Central memory CD8-positive, alpha-beta T cell (primary cell): ENCODE measurements at regions not wholly inside any gene's neighbourhood (a gene's known extent, or its start where the extent isn't known, plus 50 kb on each side); places are given as distances from the start of the nearest gene placed in this dataset.

ENCODE experiments used
- ATAC-seq: fragments of 150-1000 bp; cut with Tn5 transposase; replicated peaks from 2 replicates; pipeline ENCODE4 v1.10.0; 2022; ENCODE audit warnings: mild to moderate bottlenecking, moderate FRiP score, moderate number of reproducible peaks; ENCODE audit not compliant: poor library complexity, severe bottlenecking; ENCODE audit errors: extremely low read depth
- DNase-seq, 2 donors: peaks; one replicate each; pipeline ENCODE4 v3.0.0; 2021; ENCODE audit warnings: low spot score in 2 of 2
- H3K27ac Mint-ChIP-seq: one replicate; pipeline ENCODE4 v1.8.0; 2022; ENCODE audit warnings: low read depth, mild to moderate bottlenecking, moderate library complexity, mixed read lengths
- H3K27me3 Mint-ChIP-seq: one replicate; pipeline ENCODE4 v1.8.0; 2022; ENCODE audit warnings: mixed read lengths
- H3K36me3 Mint-ChIP-seq: one replicate; pipeline ENCODE4 v1.8.0; 2022; ENCODE audit warnings: mild to moderate bottlenecking, moderate library complexity, mixed read lengths; ENCODE audit not compliant: insufficient read depth
- H3K4me1 Mint-ChIP-seq: one replicate; pipeline ENCODE4 v1.8.0; 2022; ENCODE audit warnings: mixed read lengths
- H3K4me3 Mint-ChIP-seq: one replicate; pipeline ENCODE4 v1.8.0; 2022; ENCODE audit warnings: mild to moderate bottlenecking, moderate library complexity, mixed read lengths
- H3K9me3 Mint-ChIP-seq: one replicate; pipeline ENCODE4 v1.8.0; 2022; ENCODE audit warnings: mixed read lengths

DNA sequence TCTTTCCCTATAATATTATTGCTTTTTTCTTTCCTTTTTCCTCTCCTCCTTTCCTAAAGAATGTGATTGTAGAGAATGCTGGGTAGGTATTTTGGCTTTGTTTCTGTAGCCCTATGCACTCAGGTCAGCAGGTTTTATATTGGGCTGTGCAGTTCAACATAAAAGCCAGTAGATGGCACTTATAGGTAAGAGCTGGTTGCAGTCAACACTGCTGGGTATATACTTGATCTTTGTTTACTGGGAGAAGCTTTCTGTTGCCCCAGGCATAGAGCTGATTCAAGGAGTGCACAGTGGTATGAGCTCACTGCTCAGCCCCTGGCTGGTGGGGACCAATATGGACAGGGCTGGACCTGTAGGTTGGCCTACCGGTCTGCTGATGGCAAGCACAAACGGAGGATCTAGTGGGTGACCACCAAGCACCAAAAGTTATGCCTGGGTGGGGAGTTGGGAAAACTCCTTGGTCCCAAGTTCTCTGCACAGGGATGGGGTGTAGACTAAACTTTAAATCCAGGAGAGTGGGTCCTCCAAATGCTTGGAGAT, 378.9 kb downstream of the PMP22 start:
- peaks cover 65% of the 10 kb centered on the region for H3K27me3 Mint-ChIP-seq
- H3K9me3 Mint-ChIP-seq, result peaks cover 24% of the 10 kb centered on the region
- no peaks in the 10 kb centered on the region for H3K4me1 Mint-ChIP-seq
- H3K36me3 Mint-ChIP-seq, result no peaks in the 10 kb centered on the region
- DNase-seq (no peak), ATAC-seq (no peak)
- H3K27ac Mint-ChIP-seq, result no peak overlapping the region
- H3K4me3 Mint-ChIP-seq, result no peak overlapping the region

DNA sequence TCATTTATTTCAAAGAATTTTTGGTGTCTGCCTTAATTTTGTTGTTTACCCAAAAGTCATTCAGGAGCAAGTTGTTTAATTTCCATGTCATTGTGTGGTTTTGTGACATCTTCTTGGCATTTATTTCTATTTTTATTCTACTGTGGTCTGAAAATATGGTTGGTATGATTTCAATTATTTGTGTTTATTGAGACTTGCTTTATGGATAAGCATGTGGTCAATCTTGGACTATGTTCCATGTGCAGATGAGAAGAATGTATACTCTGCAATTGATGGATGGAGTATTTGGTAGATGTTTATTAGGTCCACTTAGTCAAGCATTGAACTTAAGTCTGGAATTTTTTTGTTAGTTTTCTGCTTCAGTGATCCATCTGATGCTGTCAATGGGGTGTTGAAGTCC, 383.0 kb downstream of the PMP22 start:
- DNase-seq (no peak), ATAC-seq (no peak)
- Mint-ChIP-seq H3K4me3 (no peak overlapping the region), H3K27ac (no peak overlapping the region), H3K4me1 (no peaks in the 10 kb centered on the region), H3K9me3 (peaks cover 17% of the 10 kb centered on the region), H3K27me3 (peaks cover 42% of the 10 kb centered on the region), H3K36me3 (no peaks in the 10 kb centered on the region)

GRCh38 chr17:14875557-14876412, 389.3 kb downstream of the PMP22 start:
- no peaks in the 10 kb centered on the region for H3K9me3 Mint-ChIP-seq
- no peak overlapping the region for H3K4me3 Mint-ChIP-seq
- no peaks in the 10 kb centered on the region for H3K4me1 Mint-ChIP-seq
- DNase-seq, result no peak
- peaks cover 15% of the 10 kb centered on the region for H3K27me3 Mint-ChIP-seq
- no peak for ATAC-seq
- H3K27ac Mint-ChIP-seq, result no peak overlapping the region
- no peaks in the 10 kb centered on the region for H3K36me3 Mint-ChIP-seq

DNA sequence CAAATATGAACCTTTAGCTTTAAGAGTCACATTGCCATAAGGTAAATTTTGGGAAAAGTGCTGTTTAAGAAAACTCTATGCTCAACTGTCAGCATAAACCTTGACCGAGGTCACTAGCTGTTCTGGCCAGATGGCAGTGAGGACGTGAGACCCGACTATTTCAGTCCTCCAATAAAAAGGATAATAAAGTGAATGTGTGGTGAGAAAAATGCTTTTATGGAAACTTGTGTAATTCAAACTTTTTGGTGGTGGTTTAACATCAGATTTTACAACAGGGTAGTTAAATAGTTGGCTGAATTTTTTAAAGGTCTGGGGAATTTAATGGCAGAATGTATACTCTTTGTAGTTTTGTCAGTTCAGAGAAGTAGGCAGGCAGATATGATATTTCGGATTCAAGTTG, 391.1 kb downstream of the PMP22 start:
- ATAC-seq (no peak), DNase-seq (no peak)
- Mint-ChIP-seq H3K9me3 (no peaks in the 10 kb centered on the region), H3K36me3 (no peaks in the 10 kb centered on the region), H3K27ac (no peak overlapping the region), H3K4me1 (no peaks in the 10 kb centered on the region), H3K4me3 (no peak overlapping the region), H3K27me3 (peaks cover 25% of the 10 kb centered on the region)

DNA sequence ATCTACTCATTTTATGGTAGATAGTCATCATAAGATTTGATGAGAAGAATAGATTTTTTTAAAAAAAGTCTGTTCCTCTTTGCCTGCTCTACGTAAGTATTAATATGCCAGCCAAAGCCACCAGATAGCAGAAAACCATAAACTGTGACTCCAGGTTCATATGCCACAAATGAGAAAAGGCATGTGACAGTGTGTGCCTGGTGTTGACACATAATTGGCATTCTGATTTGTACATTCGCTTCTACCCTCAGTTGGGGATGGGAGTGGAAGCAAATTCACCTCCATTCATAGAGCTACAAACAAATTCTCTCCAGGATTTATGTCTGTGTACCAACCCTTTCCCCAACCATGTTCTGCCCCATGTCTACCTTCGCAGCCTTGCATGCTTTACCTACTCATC, 391.6 kb downstream of the PMP22 start:
- no peaks in the 10 kb centered on the region for H3K9me3 Mint-ChIP-seq

GRCh38 chr17:14871921-14872320, 393.2 kb downstream of the PMP22 start:
- H3K27ac Mint-ChIP-seq, result no peak overlapping the region
- DNase-seq, result no peak
- H3K4me3 Mint-ChIP-seq, result no peak overlapping the region
- no peaks in the 10 kb centered on the region for H3K36me3 Mint-ChIP-seq
- no peaks in the 10 kb centered on the region for H3K4me1 Mint-ChIP-seq
- no peaks in the 10 kb centered on the region for H3K9me3 Mint-ChIP-seq
- H3K27me3 Mint-ChIP-seq, result peaks cover 17% of the 10 kb centered on the region
- ATAC-seq, result no peak

More for the DNA sequence above, 391.6 kb downstream of the PMP22 start:
- Mint-ChIP-seq H3K27me3 (peaks cover 25% of the 10 kb centered on the region), H3K4me1 (no peaks in the 10 kb centered on the region), H3K36me3 (no peaks in the 10 kb centered on the region), H3K27ac (no peak overlapping the region), H3K4me3 (no peak overlapping the region)
- no peak for ATAC-seq
- no peak for DNase-seq

- Mint-ChIP-seq H3K27ac (no peak overlapping the region), H3K4me3 (no peak overlapping the region), H3K9me3 (no peaks in the 10 kb centered on the region), H3K36me3 (peaks cover 1% of the 10 kb centered on the region), H3K27me3 (peaks cover 11% of the 10 kb centered on the region), H3K4me1 (no peaks in the 10 kb centered on the region)
- ATAC-seq (no peak), DNase-seq (no peak)
These were observed 398.9 kb downstream of the PMP22 start for GRCh38 chr17:14866266-14866665.

- ATAC-seq (no peak), DNase-seq (no peak)
- H3K27ac Mint-ChIP-seq, result no peak overlapping the region
- H3K36me3 Mint-ChIP-seq, result peaks cover 1% of the 10 kb centered on the region
- H3K27me3 Mint-ChIP-seq, result peaks cover 10% of the 10 kb centered on the region
- no peaks in the 10 kb centered on the region for H3K9me3 Mint-ChIP-seq
- H3K4me1 Mint-ChIP-seq, result no peaks in the 10 kb centered on the region
- H3K4me3 Mint-ChIP-seq, result no peak overlapping the region
These were observed 401.0 kb downstream of the PMP22 start for GRCh38 chr17:14864127-14864526.

DNA sequence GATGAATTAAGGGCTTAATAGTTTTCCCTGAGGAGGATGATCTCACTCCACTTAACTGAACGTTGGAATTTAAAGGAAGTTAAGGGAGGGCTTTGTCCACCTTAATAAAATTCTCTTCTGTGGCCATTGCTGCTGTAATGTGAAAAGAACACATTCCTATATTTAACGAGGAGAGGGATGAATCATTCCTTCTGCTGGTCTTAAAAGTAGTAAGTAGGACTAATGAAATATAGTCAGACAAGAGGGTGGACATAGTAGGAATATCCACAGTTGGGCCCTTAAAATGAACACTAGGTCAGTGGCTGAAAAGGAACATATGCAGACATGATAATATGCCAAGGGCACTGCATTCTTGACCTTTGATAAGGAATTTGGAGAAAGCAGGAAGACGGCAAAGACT, 405.6 kb downstream of the PMP22 start:
- ATAC-seq (no peak), DNase-seq (no peak)
- Mint-ChIP-seq H3K27ac (no peak overlapping the region), H3K9me3 (no peaks in the 10 kb centered on the region), H3K36me3 (peaks cover 1% of the 10 kb centered on the region), H3K4me3 (no peak overlapping the region), H3K4me1 (no peaks in the 10 kb centered on the region), H3K27me3 (peaks cover 8% of the 10 kb centered on the region)

DNA sequence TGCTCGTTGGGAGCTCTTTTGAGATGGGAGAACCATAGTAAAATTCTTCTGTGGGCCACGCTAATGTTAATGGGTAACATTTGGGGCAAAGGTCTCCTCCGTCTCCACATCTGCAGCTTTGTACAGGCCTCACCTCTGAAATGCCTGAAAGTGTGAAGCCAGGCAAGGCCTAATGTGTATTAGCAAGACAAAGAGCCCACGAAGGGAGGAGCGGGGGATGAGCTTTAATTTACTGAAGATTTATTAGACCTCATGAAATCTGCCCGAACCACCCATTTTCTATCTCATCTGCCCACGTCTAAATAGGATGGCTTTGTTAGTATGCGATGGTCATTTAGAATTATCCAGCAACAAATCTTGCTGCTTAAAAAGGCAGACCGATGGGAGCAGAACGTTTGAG, 408.9 kb downstream of the PMP22 start:
- Mint-ChIP-seq H3K27me3 (peaks cover 8% of the 10 kb centered on the region), H3K4me1 (no peaks in the 10 kb centered on the region), H3K27ac (no peak overlapping the region), H3K36me3 (no peaks in the 10 kb centered on the region), H3K9me3 (no peaks in the 10 kb centered on the region), H3K4me3 (no peak overlapping the region)
- ATAC-seq, result no peak
- DNase-seq, result no peak

- no peak overlapping the region for H3K4me3 Mint-ChIP-seq
- H3K4me1 Mint-ChIP-seq, result no peaks in the 10 kb centered on the region
- H3K27me3 Mint-ChIP-seq, result peaks cover under 1% of the 10 kb centered on the region
- no peak overlapping the region for H3K27ac Mint-ChIP-seq
- ATAC-seq (no peak), DNase-seq (no peak)
- H3K36me3 Mint-ChIP-seq, result no peaks in the 10 kb centered on the region
- H3K9me3 Mint-ChIP-seq, result no peaks in the 10 kb centered on the region
These were observed 410.4 kb downstream of the PMP22 start for GRCh38 chr17:14854691-14855090.

DNA sequence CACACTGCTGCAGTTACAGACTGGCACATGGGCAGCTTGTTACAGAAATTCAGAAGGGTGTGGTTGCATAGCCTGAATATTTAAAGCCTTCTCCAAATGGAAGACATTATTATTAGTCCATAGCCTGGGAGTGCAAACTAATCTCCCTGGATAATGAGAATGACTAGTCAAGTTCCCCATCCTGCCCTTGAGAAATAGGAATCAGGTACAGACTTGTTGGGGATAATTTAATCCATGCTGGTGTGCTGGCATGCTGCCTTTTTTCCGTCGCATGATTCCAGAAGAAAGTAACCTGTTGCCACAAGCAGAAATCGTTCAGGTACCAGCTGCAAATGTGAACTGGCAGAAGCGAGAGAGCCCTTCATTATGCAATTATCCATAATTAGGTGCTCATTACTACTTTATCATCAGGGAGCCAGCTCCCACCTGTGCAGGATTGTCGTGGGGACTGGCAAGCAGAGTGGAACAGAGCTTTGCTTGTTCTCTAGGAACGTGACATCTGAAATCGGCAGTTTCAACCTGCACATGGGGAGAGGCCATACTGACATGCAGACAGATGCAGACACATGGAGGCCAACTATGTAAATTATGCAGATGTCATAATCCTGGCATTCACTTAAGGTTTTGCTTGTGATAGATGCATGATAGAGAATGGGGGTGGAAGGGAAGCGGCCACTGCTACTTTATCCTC, 419.4 kb downstream of the PMP22 start:
- Mint-ChIP-seq H3K27ac (no peak overlapping the region), H3K36me3 (no peaks in the 10 kb centered on the region), H3K4me1 (no peaks in the 10 kb centered on the region), H3K4me3 (no peak overlapping the region), H3K9me3 (no peaks in the 10 kb centered on the region), H3K27me3 (peaks cover 10% of the 10 kb centered on the region)
- ATAC-seq, result no peak
- DNase-seq, result no peak
